GM12875 (cell line): ENCODE measurements at regions not wholly inside any gene's neighbourhood (a gene's known extent, or its start where the extent isn't known, plus 50 kb on each side); places are given as distances from the start of the nearest gene placed in this dataset.
"Not testable (repeated sequence)": the region's sequence is repeated elsewhere in the genome, so short reads cannot be mapped to it uniquely, and the experiment has no call there.

Experiments
- H3K4me3 ChIP-seq: one replicate; pipeline ENCODE4 v1.5.1; 2011; ENCODE audit warnings: low read depth, low read length, control low read depth
- TF ChIP-seq, protein P1 (sequence below): IDR thresholded peaks from 2 replicates; pipeline ENCODE4 v1.5.1; 2011; ENCODE audit warnings: low read depth, mild to moderate bottlenecking, control low read depth, inconsistent platforms, low read length, moderate library complexity, borderline replicate concordance; ENCODE audit not compliant: insufficient read depth

DNA sequence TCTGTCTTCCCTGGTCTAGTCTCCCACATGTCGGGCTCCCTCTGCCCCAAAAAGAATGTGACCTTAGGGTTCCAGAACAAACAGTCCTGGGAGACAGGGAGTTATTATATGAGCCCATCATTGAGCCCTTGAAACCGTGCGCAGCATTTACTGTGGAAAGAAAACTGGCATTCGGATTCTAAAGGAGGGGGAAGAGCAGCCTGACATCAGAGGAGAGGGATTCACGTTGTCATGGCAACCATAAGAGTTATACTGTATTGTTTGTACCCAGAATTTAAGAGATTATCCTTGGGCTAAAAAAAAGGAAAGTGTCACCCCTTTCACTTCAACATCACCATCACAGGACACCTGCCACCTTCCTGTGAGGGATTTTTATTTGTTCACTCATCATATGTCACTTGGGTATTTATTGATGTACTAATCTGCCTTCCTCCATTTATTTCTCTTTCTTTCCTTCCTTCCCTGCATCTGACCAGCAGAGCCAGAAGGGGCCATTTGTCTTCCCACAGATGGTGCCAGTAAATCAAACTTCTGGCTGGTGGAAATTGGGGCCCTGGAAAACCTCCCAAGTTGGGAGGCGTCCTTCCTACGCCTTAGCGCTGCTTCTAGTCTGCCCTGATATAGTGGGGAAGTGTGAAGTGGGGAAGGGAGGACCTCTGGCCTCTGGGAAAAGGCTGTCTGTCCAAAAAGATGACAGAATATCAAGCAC is 64.9 kb upstream of the FRMPD3 start:
- H3K4me3 ChIP-seq: no peak overlapping the region
- TF ChIP-seq, protein P1, sequence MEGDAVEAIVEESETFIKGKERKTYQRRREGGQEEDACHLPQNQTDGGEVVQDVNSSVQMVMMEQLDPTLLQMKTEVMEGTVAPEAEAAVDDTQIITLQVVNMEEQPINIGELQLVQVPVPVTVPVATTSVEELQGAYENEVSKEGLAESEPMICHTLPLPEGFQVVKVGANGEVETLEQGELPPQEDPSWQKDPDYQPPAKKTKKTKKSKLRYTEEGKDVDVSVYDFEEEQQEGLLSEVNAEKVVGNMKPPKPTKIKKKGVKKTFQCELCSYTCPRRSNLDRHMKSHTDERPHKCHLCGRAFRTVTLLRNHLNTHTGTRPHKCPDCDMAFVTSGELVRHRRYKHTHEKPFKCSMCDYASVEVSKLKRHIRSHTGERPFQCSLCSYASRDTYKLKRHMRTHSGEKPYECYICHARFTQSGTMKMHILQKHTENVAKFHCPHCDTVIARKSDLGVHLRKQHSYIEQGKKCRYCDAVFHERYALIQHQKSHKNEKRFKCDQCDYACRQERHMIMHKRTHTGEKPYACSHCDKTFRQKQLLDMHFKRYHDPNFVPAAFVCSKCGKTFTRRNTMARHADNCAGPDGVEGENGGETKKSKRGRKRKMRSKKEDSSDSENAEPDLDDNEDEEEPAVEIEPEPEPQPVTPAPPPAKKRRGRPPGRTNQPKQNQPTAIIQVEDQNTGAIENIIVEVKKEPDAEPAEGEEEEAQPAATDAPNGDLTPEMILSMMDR: no peak

DNA sequence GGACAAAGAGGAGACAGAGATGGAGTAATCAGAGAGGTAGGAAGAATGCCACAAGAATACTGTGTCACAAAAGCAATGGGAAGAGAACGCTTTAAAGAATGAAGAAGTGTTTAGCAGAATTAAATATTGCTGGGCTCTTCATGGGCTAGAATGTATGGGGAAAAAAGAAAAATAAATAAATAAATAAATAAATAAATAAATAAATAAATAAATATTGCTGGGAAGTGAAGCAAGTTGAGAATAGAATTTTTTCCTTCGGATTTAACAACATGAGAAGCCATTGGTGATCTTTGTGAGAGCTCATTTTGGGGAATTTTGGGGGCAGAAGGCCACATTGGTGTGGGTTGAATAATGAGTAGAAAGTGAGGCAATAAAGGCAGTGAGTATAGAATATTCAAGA is 59.7 kb upstream of the FRMPD3 start:
- H3K4me3 ChIP-seq: no peak overlapping the region
- TF ChIP-seq, protein P1: no peak

GRCh38 chrX:107393656-107394055 is 55.8 kb upstream of the FRMPD3 start:
- not testable (repeated sequence) for H3K4me3 ChIP-seq

DNA sequence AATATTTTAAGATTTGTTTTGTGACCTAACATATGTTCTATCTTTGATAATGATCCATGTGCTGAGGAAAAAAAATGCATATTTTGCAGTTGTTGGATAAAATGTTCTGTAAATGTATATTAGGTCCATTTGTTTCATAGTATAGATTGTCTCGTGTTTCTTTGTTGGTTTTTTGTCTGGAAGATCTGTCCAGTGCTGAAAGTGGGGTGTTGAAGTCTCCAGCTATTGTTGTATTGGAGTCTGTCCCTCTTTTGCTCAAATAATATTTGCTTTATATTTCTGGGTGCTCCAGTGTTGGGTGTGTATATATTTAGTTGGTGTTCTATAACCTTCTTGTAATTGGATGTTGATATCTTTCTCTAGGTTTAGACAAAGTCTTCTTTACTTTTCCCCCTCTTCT is 53.2 kb upstream of the FRMPD3 start:
- H3K4me3 ChIP-seq: no peak overlapping the region
- TF ChIP-seq, protein P1: no peak

- TF ChIP-seq, protein P1: no peak
- no peak overlapping the region for H3K4me3 ChIP-seq
Measured at GRCh38 chrX:107396783-107397182, 52.7 kb upstream of the FRMPD3 start.

GRCh38 chrX:107398115-107398514 is 51.3 kb upstream of the FRMPD3 start:
- no peak overlapping the region for H3K4me3 ChIP-seq
- TF ChIP-seq, protein P1: no peak
